Activated T-cell treated with anti-CD3 and anti-CD28 coated beads, Interleukin-2, amount 50 U/mL, for 4 hours (primary cell): ENCODE measurements at regions not wholly inside any gene's neighbourhood (a gene's known extent, or its start where the extent isn't known, plus 50 kb on each side); places are given as distances from the start of the nearest gene placed in this dataset.
A peak's percentile ranks its signal among the peaks of the same experiment; 100 is the strongest.
"Not testable (repeated sequence)": the region's sequence is repeated elsewhere in the genome, so short reads cannot be mapped to it uniquely, and the experiment has no call there.

ENCODE experiments used
- ATAC-seq, 2 donors: fragments of 200-7000 bp; cut with Tn5 transposase; one replicate each; pipeline ENCODE4 v1.10.0; 2021
- DNase-seq: peaks from one replicate; pipeline ENCODE4 v3.0.0-alpha.2; 2020
- H3K27me3 Mint-ChIP-seq: one replicate; pipeline ENCODE4 v1.8.0; 2021; ENCODE audit warnings: low read depth, mixed read lengths
- H3K36me3 Mint-ChIP-seq: one replicate; pipeline ENCODE4 v1.8.0; 2022; ENCODE audit warnings: mixed read lengths; ENCODE audit not compliant: insufficient read depth
- H3K4me1 Mint-ChIP-seq: one replicate; pipeline ENCODE4 v1.8.0; 2021; ENCODE audit warnings: low read depth, mixed read lengths
- H3K4me3 Mint-ChIP-seq: one replicate; pipeline ENCODE4 v1.8.0; 2021; ENCODE audit warnings: mild to moderate bottlenecking, moderate library complexity, mixed read lengths
- H3K9me3 Mint-ChIP-seq: one replicate; pipeline ENCODE4 v1.8.0; 2021; ENCODE audit warnings: mixed read lengths

- no peak for DNase-seq
- Mint-ChIP-seq H3K9me3 (no peaks in the 10 kb centered on the region), H3K4me1 (no peaks in the 10 kb centered on the region), H3K4me3 (no peak overlapping the region), H3K36me3 (no peaks in the 10 kb centered on the region), H3K27me3 (peaks cover 4% of the 10 kb centered on the region)
- no peak for ATAC-seq
These were observed 192.7 kb upstream of the NR4A3 start for GRCh38 chr9:99628849-99629620.

DNA sequence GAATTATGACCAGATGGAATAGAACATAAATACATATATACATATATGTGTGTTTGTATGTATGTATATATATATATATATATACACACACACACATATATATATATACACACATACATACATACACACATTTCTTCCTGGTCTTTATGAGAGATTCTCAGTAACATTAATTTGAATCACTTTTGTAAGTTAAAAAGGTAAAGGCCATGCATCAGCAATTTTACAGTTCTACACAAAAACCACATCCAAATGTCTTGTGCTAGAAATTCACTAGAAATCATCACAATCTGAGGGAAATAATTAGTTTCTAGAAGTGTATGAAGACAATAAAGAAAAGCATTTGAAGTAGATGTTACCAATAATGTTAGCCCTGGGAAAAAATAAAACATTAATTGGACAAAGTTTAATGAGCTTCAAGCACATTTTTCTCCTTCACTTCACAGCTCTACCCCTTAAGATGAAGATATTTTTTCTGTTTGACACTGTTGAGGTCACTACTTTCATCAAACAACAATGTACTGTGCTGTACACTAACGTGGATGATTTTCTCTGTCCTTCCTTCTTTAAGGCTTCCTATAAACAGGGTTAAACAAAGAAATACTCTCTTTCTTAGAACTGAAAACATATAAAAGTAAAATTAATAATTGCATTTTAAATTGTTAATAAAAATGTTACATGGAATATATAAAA, 189.2 kb upstream of the NR4A3 start:
- peaks cover under 1% of the 10 kb centered on the region for H3K27me3 Mint-ChIP-seq
- no peak for DNase-seq
- H3K36me3 Mint-ChIP-seq, result no peaks in the 10 kb centered on the region
- no peaks in the 10 kb centered on the region for H3K9me3 Mint-ChIP-seq
- ATAC-seq, result no peak
- no peak overlapping the region for H3K4me3 Mint-ChIP-seq
- H3K4me1 Mint-ChIP-seq, result no peaks in the 10 kb centered on the region

GRCh38 chr9:99633265-99633664, 188.4 kb upstream of the NR4A3 start:
- Mint-ChIP-seq H3K27me3 (no peaks in the 10 kb centered on the region), H3K4me3 (no peak overlapping the region), H3K9me3 (no peaks in the 10 kb centered on the region), H3K36me3 (no peaks in the 10 kb centered on the region), H3K4me1 (no peaks in the 10 kb centered on the region)
- no peak for DNase-seq
- ATAC-seq, result no peak

- no peaks in the 10 kb centered on the region for H3K9me3 Mint-ChIP-seq
- no peaks in the 10 kb centered on the region for H3K36me3 Mint-ChIP-seq
- ATAC-seq (no peak), DNase-seq (no peak)
- no peaks in the 10 kb centered on the region for H3K4me1 Mint-ChIP-seq
- no peak overlapping the region for H3K4me3 Mint-ChIP-seq
- no peaks in the 10 kb centered on the region for H3K27me3 Mint-ChIP-seq
These were observed 187.5 kb upstream of the NR4A3 start for GRCh38 chr9:99634186-99634585.

GRCh38 chr9:99635032-99635431, 186.7 kb upstream of the NR4A3 start:
- H3K4me1 Mint-ChIP-seq, result no peaks in the 10 kb centered on the region
- ATAC-seq, result no peak

GRCh38 chr9:99637641-99638040, 184.0 kb upstream of the NR4A3 start:
- DNase-seq (no peak), ATAC-seq (no peak)
- no peaks in the 10 kb centered on the region for H3K4me1 Mint-ChIP-seq
- peaks cover 3% of the 10 kb centered on the region for H3K27me3 Mint-ChIP-seq
- H3K9me3 Mint-ChIP-seq, result peaks cover 6% of the 10 kb centered on the region
- H3K36me3 Mint-ChIP-seq, result no peaks in the 10 kb centered on the region
- no peak overlapping the region for H3K4me3 Mint-ChIP-seq

More at GRCh38 chr9:99635032-99635431, 186.7 kb upstream of the NR4A3 start:
- H3K36me3 Mint-ChIP-seq, result no peaks in the 10 kb centered on the region
- no peaks in the 10 kb centered on the region for H3K9me3 Mint-ChIP-seq
- no peaks in the 10 kb centered on the region for H3K27me3 Mint-ChIP-seq
- no peak for DNase-seq
- no peak overlapping the region for H3K4me3 Mint-ChIP-seq

GRCh38 chr9:99638971-99639370, 182.7 kb upstream of the NR4A3 start:
- Mint-ChIP-seq H3K4me1 (no peaks in the 10 kb centered on the region), H3K9me3 (peaks cover 6% of the 10 kb centered on the region), H3K36me3 (no peaks in the 10 kb centered on the region), H3K27me3 (peaks cover 5% of the 10 kb centered on the region), H3K4me3 (no peak overlapping the region)
- no peak for ATAC-seq
- no peak for DNase-seq

- ATAC-seq (no peak), DNase-seq (no peak)
- Mint-ChIP-seq H3K9me3 (peaks cover 3% of the 10 kb centered on the region), H3K36me3 (no peaks in the 10 kb centered on the region), H3K4me3 (no peak overlapping the region), H3K4me1 (no peaks in the 10 kb centered on the region), H3K27me3 (peaks cover 10% of the 10 kb centered on the region)
These were observed 174.1 kb upstream of the NR4A3 start for GRCh38 chr9:99647604-99648003.

GRCh38 chr9:99650187-99650874, 171.4 kb upstream of the NR4A3 start:
- DNase-seq (no peak), ATAC-seq (no peak)
- H3K4me3 Mint-ChIP-seq, result no peak overlapping the region
- no peaks in the 10 kb centered on the region for H3K36me3 Mint-ChIP-seq
- H3K4me1 Mint-ChIP-seq, result no peaks in the 10 kb centered on the region
- peaks cover 22% of the 10 kb centered on the region for H3K9me3 Mint-ChIP-seq
- H3K27me3 Mint-ChIP-seq, result peaks cover 8% of the 10 kb centered on the region

- ATAC-seq (peak; percentile 14 to 32), DNase-seq (no peak)
- Mint-ChIP-seq H3K36me3 (no peaks in the 10 kb centered on the region), H3K4me3 (no peak overlapping the region), H3K4me1 (no peaks in the 10 kb centered on the region), H3K27me3 (no peaks in the 10 kb centered on the region), H3K9me3 (no peaks in the 10 kb centered on the region)
These were observed 161.5 kb upstream of the NR4A3 start for GRCh38 chr9:99660191-99660636.

DNA sequence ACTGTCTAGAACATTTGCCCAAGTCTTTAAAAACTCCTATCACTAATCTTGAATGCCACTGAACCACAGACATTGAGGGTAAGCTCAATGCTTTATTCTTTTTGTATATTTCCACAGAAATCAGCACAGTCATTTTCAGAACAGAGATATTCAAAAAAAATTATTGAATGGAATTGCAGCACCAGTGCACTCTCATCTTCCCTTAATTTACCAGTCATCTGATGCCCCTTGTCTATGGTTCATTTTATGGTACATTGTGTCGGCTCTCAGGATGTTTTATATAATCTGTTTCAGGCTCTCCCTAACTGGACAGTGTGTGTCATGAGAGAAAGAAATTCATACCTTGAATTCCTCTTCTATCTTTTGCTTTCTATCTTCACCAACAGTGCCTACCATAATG, 158.4 kb upstream of the NR4A3 start:
- ATAC-seq (no peak), DNase-seq (no peak)
- peaks cover 4% of the 10 kb centered on the region for H3K4me1 Mint-ChIP-seq
- no peaks in the 10 kb centered on the region for H3K9me3 Mint-ChIP-seq
- H3K4me3 Mint-ChIP-seq, result no peak overlapping the region
- H3K36me3 Mint-ChIP-seq, result no peaks in the 10 kb centered on the region
- no peaks in the 10 kb centered on the region for H3K27me3 Mint-ChIP-seq

DNA sequence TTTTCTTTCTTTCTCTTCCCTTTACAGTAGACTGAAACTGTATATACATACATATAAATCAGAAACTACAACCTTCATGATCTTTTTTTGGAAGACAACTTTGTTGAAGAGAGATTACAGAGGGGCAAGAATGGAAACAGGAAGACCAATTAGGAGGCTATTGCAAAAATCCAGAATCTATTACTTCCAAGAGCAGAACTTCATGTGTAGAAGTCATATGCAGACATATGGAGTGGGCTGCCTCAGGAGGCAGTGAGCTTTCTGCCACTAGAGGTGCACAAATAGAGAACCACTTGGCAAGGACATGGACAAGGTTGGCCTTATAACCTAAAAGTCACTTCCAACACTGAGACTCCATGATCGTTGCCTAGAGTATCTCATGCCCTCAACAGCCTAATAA, 157.8 kb upstream of the NR4A3 start:
- Mint-ChIP-seq H3K4me1 (peaks cover 4% of the 10 kb centered on the region), H3K36me3 (no peaks in the 10 kb centered on the region), H3K9me3 (no peaks in the 10 kb centered on the region), H3K4me3 (no peak overlapping the region), H3K27me3 (no peaks in the 10 kb centered on the region)
- no peak for DNase-seq
- ATAC-seq, result no peak

GRCh38 chr9:99666571-99666970, 155.1 kb upstream of the NR4A3 start:
- Mint-ChIP-seq H3K27me3 (no peaks in the 10 kb centered on the region), H3K4me1 (peaks cover 4% of the 10 kb centered on the region), H3K4me3 (no peak overlapping the region), H3K36me3 (no peaks in the 10 kb centered on the region), H3K9me3 (no peaks in the 10 kb centered on the region)
- DNase-seq (no peak), ATAC-seq (no peak)

DNA sequence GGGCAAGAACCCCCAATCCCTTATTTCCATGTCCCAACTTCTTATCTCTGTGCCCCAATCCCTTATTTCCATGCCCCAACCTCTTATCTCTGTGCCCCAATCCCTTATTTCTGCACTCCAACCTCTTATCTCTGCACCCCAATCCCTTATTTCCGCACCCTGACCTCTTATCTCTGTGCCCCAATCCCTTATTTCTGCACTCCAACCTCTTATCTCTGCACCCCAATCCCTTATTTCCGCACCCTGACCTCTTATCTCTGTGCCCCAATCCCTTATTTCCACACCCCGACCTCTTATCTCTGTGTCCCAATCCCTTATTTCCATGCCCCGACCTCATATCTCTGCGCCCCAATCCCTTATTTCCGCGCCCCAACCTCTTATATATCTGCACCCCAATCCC, 150.8 kb upstream of the NR4A3 start:
- H3K36me3 Mint-ChIP-seq, ATAC-seq, H3K27me3 Mint-ChIP-seq, H3K4me3 Mint-ChIP-seq, DNase-seq, H3K9me3 Mint-ChIP-seq, H3K4me1 Mint-ChIP-seq: not testable (repeated sequence)

- Mint-ChIP-seq H3K4me1 (no peaks in the 10 kb centered on the region), H3K27me3 (peaks cover 2% of the 10 kb centered on the region), H3K36me3 (peaks cover 2% of the 10 kb centered on the region), H3K9me3 (peaks cover 16% of the 10 kb centered on the region), H3K4me3 (no peak overlapping the region)
- no peak for DNase-seq
- no peak for ATAC-seq
These were observed 144.4 kb upstream of the NR4A3 start for GRCh38 chr9:99677281-99677680.
